Mucosa of descending colon (tissue), 3 donors: ENCODE measurements at regions not wholly inside any gene's neighbourhood (a gene's known extent, or its start where the extent isn't known, plus 50 kb on each side); places are given as distances from the start of the nearest gene placed in this dataset.

ENCODE experiments used
- ATAC-seq: fragments of 200-7000 bp; cut with Tn5 transposase; one replicate; pipeline ENCODE4 v1.9.1; 2020; ENCODE audit warnings: mild to moderate bottlenecking, moderate library complexity
- DNase-seq, 3 donors: peaks; one replicate each; pipeline ENCODE4 v3.0.0-alpha.2; 2020
- H3K36me3 ChIP-seq: fragments of 200-600 bp; one replicate; pipeline ENCODE4 v1.8.0; 2021; ENCODE audit warnings: low read depth, mild to moderate bottlenecking
- H3K4me1 ChIP-seq: fragments of 200-600 bp; one replicate; pipeline ENCODE4 v1.8.0; 2021; ENCODE audit warnings: low read depth, mild to moderate bottlenecking
- H3K4me3 ChIP-seq: fragments of 200-600 bp; one replicate; pipeline ENCODE4 v1.8.0; 2021; ENCODE audit warnings: mild to moderate bottlenecking
- H3K9me3 ChIP-seq: fragments of 200-600 bp; one replicate; pipeline ENCODE4 v1.8.0; 2021; ENCODE audit warnings: mild to moderate bottlenecking
- intact Hi-C, 2 donors: fragments of 100-400 bp; cut with DNase I in 1 of 2; cut with micrococcal nuclease in 1 of 2; formaldehyde crosslinking; loops; one replicate each; pipeline versions ENCODE4 v1.11.0 to v1.11.1; 2022; cut with DNase I, micrococcal nuclease
- TF ChIP-seq, protein P1 (sequence below): fragments of 200-600 bp; IDR thresholded peaks from one replicate; pipeline ENCODE4 v1.8.0; 2022; ENCODE audit warnings: antibody characterized with exemption, mild to moderate bottlenecking
- donor health status: DM: no; HTN: no; CAD: no; lungs with moderate emphysema.
- donor health status: DM: no; HTN: no; CAD: no.
- donor health status: DM: no; HTN: yes; CAD: no.

DNA sequence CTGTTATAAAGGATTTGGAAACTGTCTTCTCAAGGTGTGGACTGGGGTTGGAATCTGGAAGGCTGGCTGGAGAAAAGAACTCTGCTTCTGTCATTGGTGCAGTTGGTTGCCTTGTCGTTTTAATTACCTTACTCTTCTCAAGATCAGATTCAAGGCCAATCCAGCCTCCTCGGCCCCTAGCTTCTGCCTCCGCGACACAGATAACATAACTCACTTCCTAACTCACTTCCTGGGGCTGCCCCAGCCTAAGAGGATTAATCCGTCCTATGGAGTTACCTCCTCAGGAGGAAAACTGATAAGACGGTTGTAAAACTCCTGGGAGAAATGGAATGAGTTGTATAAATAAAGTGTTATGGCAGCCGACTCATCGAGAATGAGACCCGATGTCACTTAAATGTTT, 389.1 kb upstream of the WWC1 start:
- intact Hi-C loops, result no loop called here
- ATAC-seq (no peak), DNase-seq (no peak)
- TF ChIP-seq, protein P1, sequence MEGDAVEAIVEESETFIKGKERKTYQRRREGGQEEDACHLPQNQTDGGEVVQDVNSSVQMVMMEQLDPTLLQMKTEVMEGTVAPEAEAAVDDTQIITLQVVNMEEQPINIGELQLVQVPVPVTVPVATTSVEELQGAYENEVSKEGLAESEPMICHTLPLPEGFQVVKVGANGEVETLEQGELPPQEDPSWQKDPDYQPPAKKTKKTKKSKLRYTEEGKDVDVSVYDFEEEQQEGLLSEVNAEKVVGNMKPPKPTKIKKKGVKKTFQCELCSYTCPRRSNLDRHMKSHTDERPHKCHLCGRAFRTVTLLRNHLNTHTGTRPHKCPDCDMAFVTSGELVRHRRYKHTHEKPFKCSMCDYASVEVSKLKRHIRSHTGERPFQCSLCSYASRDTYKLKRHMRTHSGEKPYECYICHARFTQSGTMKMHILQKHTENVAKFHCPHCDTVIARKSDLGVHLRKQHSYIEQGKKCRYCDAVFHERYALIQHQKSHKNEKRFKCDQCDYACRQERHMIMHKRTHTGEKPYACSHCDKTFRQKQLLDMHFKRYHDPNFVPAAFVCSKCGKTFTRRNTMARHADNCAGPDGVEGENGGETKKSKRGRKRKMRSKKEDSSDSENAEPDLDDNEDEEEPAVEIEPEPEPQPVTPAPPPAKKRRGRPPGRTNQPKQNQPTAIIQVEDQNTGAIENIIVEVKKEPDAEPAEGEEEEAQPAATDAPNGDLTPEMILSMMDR, result no peak
- H3K9me3 ChIP-seq, result no peaks in the 10 kb centered on the region
- H3K36me3 ChIP-seq, result no peaks in the 10 kb centered on the region
- H3K4me3 ChIP-seq, result no peak overlapping the region
- no peaks in the 10 kb centered on the region for H3K4me1 ChIP-seq

DNA sequence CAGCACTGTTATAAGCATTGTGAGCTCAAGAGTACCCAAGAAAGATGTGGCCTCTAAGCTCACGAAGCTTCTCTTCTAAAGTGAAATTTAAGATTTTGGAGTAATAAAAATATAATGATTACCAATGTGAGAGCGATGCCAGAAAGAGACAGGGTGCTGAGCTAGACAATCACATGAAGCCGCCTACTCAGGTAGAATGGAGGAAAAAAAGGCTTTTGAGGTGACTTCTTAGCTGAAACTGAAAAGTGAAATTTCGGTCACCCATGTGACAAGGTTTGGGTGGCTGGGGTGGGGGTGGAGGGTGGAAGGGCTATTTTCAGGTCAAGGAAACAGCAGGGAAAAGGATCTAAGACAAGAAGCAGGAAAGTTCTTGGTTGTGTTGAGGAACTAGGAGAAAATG, 388.2 kb upstream of the WWC1 start:
- Histone ChIP-seq H3K4me3 (no peak overlapping the region), H3K36me3 (no peaks in the 10 kb centered on the region), H3K4me1 (no peaks in the 10 kb centered on the region), H3K9me3 (no peaks in the 10 kb centered on the region)
- ATAC-seq (no peak), DNase-seq (no peak)
- TF ChIP-seq, protein P1, result no peak
- intact Hi-C loops, result no loop called here

GRCh38 chr5:167903659-167904058, 387.8 kb upstream of the WWC1 start:
- Histone ChIP-seq H3K4me3 (no peak overlapping the region), H3K9me3 (no peaks in the 10 kb centered on the region), H3K36me3 (no peaks in the 10 kb centered on the region), H3K4me1 (no peaks in the 10 kb centered on the region)
- TF ChIP-seq, protein P1, result no peak
- no peak for ATAC-seq
- no peak for DNase-seq
- intact Hi-C loops, result no loop called here

GRCh38 chr5:167905919-167906853, 385.3 kb upstream of the WWC1 start:
- Histone ChIP-seq H3K4me1 (no peaks in the 10 kb centered on the region), H3K36me3 (no peaks in the 10 kb centered on the region), H3K4me3 (no peak overlapping the region), H3K9me3 (no peaks in the 10 kb centered on the region)
- TF ChIP-seq, protein P1, result no peak
- DNase-seq (no peak), ATAC-seq (no peak)
- intact Hi-C loops, result no loop called here

DNA sequence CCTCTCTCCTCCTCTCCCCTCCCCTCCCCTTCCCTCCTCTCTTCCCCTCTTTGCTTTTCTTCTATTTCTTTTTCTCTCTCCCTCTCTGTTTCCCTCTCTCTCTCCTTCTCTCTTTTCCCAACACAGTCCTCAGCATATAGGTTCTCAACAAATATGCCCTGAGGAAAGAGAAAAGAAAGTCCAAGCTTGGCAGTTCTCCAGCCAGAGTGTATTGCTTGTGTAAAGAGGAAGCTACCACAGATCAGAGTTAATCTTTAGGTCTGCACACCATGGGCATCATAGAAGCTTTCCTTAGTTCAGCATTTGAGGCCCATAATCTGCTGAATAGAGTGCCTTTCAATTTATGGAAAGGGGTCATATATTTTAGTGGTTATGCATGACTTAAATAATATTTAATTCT, 382.8 kb upstream of the WWC1 start:
- Histone ChIP-seq H3K4me3 (no peak overlapping the region), H3K36me3 (no peaks in the 10 kb centered on the region), H3K4me1 (no peaks in the 10 kb centered on the region), H3K9me3 (no peaks in the 10 kb centered on the region)
- peak in 1 of 3 donors; percentile 10 for DNase-seq
- no peak for ATAC-seq
- intact Hi-C loops, result no loop called here
- TF ChIP-seq, protein P1, result no peak
